A549 (cell line): ENCODE measurements at regions not wholly inside any gene's neighbourhood (a gene's known extent, or its start where the extent isn't known, plus 50 kb on each side); places are given as distances from the start of the nearest gene placed in this dataset.
"Not testable (repeated sequence)": the region's sequence is repeated elsewhere in the genome, so short reads cannot be mapped to it uniquely, and the experiment has no call there.

Experiments
- JUN ChIP-seq, 2 experiments: fragments of >200 bp; sonication (Bioruptor Twin); formaldehyde crosslinking; IDR thresholded peaks; 2 replicates in 1 of 2; 3 replicates in 1 of 2; pipeline ENCODE4 v1.6.1; 2016 to 2017
- JUNB ChIP-seq: fragments of >200 bp; sonication (Bioruptor Twin); formaldehyde crosslinking; IDR thresholded peaks from 2 replicates; pipeline ENCODE4 v1.6.1; 2016
- POLR2A ChIP-seq: IDR thresholded peaks from 2 replicates; pipeline ENCODE4 v1.6.1; 2012; ENCODE audit warnings: mild to moderate bottlenecking, low read length
- RAD21 ChIP-seq, 2 experiments: fragments of >200 bp in 1 of 2; sonication (Bioruptor Twin) in 1 of 2; formaldehyde crosslinking in 1 of 2; IDR thresholded peaks in 1 of 2; conservative IDR thresholded peaks in 1 of 2; 2 replicates in 1 of 2; 3 replicates in 1 of 2; pipeline ENCODE4 v1.6.1; 2012 to 2018; ENCODE audit warnings: inconsistent platforms in 1 of 2
- USF2 ChIP-seq: fragments of 450-650 bp; IDR thresholded peaks from 2 replicates; pipeline ENCODE4 v1.6.1; 2014; ENCODE audit warnings: antibody characterized with exemption
- ZC3H11A ChIP-seq: fragments of 450-650 bp; IDR thresholded peaks from 2 replicates; pipeline ENCODE4 v1.6.1; 2014; ENCODE audit warnings: antibody characterized with exemption, mild to moderate bottlenecking
- TF ChIP-seq, protein P1 (sequence below): fragments of >200 bp; sonication (Bioruptor Twin); formaldehyde crosslinking; IDR thresholded peaks from 3 replicates; pipeline ENCODE4 v1.5.1; 2016

DNA sequence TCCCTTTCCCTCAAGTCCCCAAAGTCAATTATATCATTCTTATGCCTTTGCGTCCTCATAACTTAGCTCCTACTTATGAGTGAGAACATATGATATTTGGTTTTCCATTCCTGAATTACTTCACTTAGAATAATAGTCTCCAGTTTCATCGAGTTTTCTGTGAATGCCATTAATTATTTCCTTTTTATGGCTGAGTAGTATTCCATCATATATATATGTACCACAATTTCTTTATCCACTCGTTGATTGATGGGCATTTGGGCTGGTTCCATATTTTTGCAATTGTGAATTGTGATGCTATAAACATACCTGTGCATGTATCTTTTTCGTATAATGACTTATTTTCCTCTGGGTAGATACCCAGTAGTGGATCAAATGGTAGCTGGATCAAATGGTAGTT is 78.4 kb upstream of the DYNLT3 start:
- TF ChIP-seq JUNB; RAD21 (conservative IDR thresholded peaks at IDR 0.05 in 1 of 2, IDR thresholded peaks at IDR 0.05 in 1 of 2); USF2; POLR2A; JUN (IDR thresholded peaks at IDR 0.05); ZC3H11A: not testable (repeated sequence)
- TF ChIP-seq, protein P1, sequence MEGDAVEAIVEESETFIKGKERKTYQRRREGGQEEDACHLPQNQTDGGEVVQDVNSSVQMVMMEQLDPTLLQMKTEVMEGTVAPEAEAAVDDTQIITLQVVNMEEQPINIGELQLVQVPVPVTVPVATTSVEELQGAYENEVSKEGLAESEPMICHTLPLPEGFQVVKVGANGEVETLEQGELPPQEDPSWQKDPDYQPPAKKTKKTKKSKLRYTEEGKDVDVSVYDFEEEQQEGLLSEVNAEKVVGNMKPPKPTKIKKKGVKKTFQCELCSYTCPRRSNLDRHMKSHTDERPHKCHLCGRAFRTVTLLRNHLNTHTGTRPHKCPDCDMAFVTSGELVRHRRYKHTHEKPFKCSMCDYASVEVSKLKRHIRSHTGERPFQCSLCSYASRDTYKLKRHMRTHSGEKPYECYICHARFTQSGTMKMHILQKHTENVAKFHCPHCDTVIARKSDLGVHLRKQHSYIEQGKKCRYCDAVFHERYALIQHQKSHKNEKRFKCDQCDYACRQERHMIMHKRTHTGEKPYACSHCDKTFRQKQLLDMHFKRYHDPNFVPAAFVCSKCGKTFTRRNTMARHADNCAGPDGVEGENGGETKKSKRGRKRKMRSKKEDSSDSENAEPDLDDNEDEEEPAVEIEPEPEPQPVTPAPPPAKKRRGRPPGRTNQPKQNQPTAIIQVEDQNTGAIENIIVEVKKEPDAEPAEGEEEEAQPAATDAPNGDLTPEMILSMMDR: not testable (repeated sequence)
